ENCODE measurements at regions not wholly inside any gene's neighbourhood (a gene's known extent, or its start where the extent isn't known, plus 50 kb on each side); places are given as distances from the start of the nearest gene placed in this dataset.

- TF ChIP-seq POLR2A (IDR thresholded peaks at IDR 0.05), result no peak
- TF ChIP-seq, protein P1, sequence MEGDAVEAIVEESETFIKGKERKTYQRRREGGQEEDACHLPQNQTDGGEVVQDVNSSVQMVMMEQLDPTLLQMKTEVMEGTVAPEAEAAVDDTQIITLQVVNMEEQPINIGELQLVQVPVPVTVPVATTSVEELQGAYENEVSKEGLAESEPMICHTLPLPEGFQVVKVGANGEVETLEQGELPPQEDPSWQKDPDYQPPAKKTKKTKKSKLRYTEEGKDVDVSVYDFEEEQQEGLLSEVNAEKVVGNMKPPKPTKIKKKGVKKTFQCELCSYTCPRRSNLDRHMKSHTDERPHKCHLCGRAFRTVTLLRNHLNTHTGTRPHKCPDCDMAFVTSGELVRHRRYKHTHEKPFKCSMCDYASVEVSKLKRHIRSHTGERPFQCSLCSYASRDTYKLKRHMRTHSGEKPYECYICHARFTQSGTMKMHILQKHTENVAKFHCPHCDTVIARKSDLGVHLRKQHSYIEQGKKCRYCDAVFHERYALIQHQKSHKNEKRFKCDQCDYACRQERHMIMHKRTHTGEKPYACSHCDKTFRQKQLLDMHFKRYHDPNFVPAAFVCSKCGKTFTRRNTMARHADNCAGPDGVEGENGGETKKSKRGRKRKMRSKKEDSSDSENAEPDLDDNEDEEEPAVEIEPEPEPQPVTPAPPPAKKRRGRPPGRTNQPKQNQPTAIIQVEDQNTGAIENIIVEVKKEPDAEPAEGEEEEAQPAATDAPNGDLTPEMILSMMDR (IDR thresholded peaks at IDR 0.05 in 4 of 5, conservative IDR thresholded peaks at IDR 0.05 in 1 of 5), result no peak
These were observed 629.3 kb upstream of the RGMB start for GRCh38 chr5:98144116-98144515.

All from gastrocnemius medialis (tissue), 4 donors.